OCI-LY7 (cell line): ENCODE measurements at regions not wholly inside any gene's neighbourhood (a gene's known extent, or its start where the extent isn't known, plus 50 kb on each side); places are given as distances from the start of the nearest gene placed in this dataset.

Experiments used
- BruUV-seq: library from RNA; stranded (reverse); fragments of 400-500 nt; replicated peaks from 2 replicates; lab custom pipeline; 2021; lab: Mats Ljungman, UMichigan
- CTCF ChIA-PET: fragments of 300-600 bp; sonication (Branson Sonifier 250); formaldehyde crosslinking; loops from one replicate; lab custom pipeline; 2022; ENCODE audit warnings: antibody characterized with exemption; ENCODE audit not compliant: unreplicated experiment; lab: Charles Lee
- POLR2A ChIA-PET: fragments of 300-600 bp; sonication (Branson Sonifier 250); formaldehyde crosslinking; loops from one replicate; lab custom pipeline; 2022; ENCODE audit warnings: antibody characterized with exemption; lab: Charles Lee
- DNase-seq: peaks from one replicate; pipeline ENCODE4 v3.0.0-alpha.2; 2015; ENCODE audit warnings: low spot score
- H2AFZ ChIP-seq: fragments of 200-600 bp; sonication (generic), shearing (Covaris generic); 2 replicates; pipeline ENCODE4 v1.6.1; 2014; ENCODE audit warnings: mild to moderate bottlenecking, antibody characterized with exemption, low read length, moderate library complexity
- H3K27ac ChIP-seq: fragments of 200-600 bp; sonication (generic); 2 replicates; pipeline ENCODE4 v1.5.1; 2014; ENCODE audit warnings: mixed run types, low read depth, mild to moderate bottlenecking, moderate library complexity, low read length, inconsistent platforms; ENCODE audit not compliant: poor library complexity, severe bottlenecking
- H3K36me3 ChIP-seq: fragments of 200-600 bp; sonication (generic); 2 replicates; pipeline ENCODE4 v1.6.1; 2014; ENCODE audit warnings: mild to moderate bottlenecking, antibody characterized with exemption, low read length, moderate library complexity, mixed read lengths; ENCODE audit not compliant: insufficient read depth
- H3K4me1 ChIP-seq: fragments of 200-600 bp; sonication (generic); 2 replicates; pipeline ENCODE4 v1.5.1; 2014; ENCODE audit warnings: mild to moderate bottlenecking, low read length; ENCODE audit not compliant: insufficient read depth, poor library complexity, severe bottlenecking
- H3K4me2 ChIP-seq: fragments of 200-600 bp; sonication (generic); 2 replicates; pipeline ENCODE4 v1.6.1; 2014; ENCODE audit warnings: mild to moderate bottlenecking, low read length
- H3K4me3 ChIP-seq: fragments of 200-600 bp; sonication (generic); 2 replicates; pipeline ENCODE4 v1.5.1; 2014; ENCODE audit warnings: mild to moderate bottlenecking, low read depth, low read length; ENCODE audit not compliant: poor library complexity, severe bottlenecking
- H3K79me2 ChIP-seq: fragments of 200-600 bp; sonication (generic); 2 replicates; pipeline ENCODE4 v1.6.1; 2016; ENCODE audit warnings: low read depth, mild to moderate bottlenecking, low read length, moderate library complexity, mixed read lengths; ENCODE audit not compliant: insufficient read depth
- H3K9me2 ChIP-seq: fragments of 200-600 bp; sonication (generic); 2 replicates; pipeline ENCODE4 v1.6.1; 2016; ENCODE audit warnings: mild to moderate bottlenecking, low read length, mixed read lengths; ENCODE audit not compliant: insufficient read depth
- H3K9me3 ChIP-seq: fragments of 200-600 bp; sonication (generic); 2 replicates; pipeline ENCODE4 v1.6.1; 2014; ENCODE audit warnings: mild to moderate bottlenecking, mixed run types, low read length, mixed read lengths
- H4K20me1 ChIP-seq: fragments of 200-600 bp; sonication (generic); 2 replicates; pipeline ENCODE4 v1.6.1; 2014; ENCODE audit warnings: mild to moderate bottlenecking, antibody characterized with exemption, low read length, moderate library complexity, mixed read lengths; ENCODE audit not compliant: insufficient read depth
- EZH2phosphoT487 ChIP-seq: fragments of 200-600 bp; sonication (generic); IDR thresholded peaks from 2 replicates; pipeline ENCODE4 v1.6.1; 2018; ENCODE audit warnings: low read depth, borderline replicate concordance, mild to moderate bottlenecking, mixed run types, antibody characterized with exemption, low read length, moderate library complexity, mixed read lengths
- intact Hi-C: fragments of 100-400 bp; cut with micrococcal nuclease; formaldehyde crosslinking; loops from one replicate; pipeline ENCODE4 v1.10.0; 2022; ENCODE audit not compliant: unreplicated experiment
- TF ChIP-seq, protein P1 (sequence below): fragments of 200-600 bp; sonication (generic); conservative IDR thresholded peaks from 2 replicates; pipeline ENCODE4 v1.5.1; 2014; ENCODE audit warnings: mild to moderate bottlenecking, antibody characterized with exemption, low read length, moderate library complexity, mixed read lengths

DNA sequence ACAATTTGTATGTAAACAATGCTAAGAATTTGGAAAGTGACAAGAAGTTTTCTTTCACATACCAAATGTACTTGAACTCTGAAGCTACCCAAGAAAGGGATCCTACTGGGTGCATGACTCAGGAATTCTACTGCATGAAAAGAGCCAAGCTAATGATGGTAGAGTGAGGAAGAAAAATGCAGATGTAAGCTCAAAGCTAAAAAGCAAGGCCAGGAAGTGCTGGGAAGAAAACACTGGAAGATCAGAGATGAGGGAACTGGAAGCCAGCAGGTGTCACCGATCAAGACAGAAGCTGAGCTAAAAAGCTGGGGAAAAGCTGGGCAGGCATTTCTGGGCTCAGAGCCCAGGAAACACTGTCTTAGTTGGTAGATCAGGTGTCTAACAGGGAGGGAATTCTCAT is 449.1 kb downstream of the NKX6-1 start:
- POLR2A ChIA-PET: no interaction called here
- no TSS peak for BruUV-seq
- CTCF ChIA-PET: no interaction called here
- Histone ChIP-seq H2AFZ (no peak overlapping the region), H3K9me2 (no peaks in the 10 kb centered on the region), H3K36me3 (no peaks in the 10 kb centered on the region), H3K4me3 (no peak overlapping the region), H3K27ac (no peak overlapping the region), H3K9me3 (no peaks in the 10 kb centered on the region), H3K4me2 (no peak overlapping the region), H3K79me2 (no peaks in the 10 kb centered on the region), H3K4me1 (no peaks in the 10 kb centered on the region), H4K20me1 (no peaks in the 10 kb centered on the region)
- intact Hi-C loops: no loop called here
- TF ChIP-seq, protein P1, sequence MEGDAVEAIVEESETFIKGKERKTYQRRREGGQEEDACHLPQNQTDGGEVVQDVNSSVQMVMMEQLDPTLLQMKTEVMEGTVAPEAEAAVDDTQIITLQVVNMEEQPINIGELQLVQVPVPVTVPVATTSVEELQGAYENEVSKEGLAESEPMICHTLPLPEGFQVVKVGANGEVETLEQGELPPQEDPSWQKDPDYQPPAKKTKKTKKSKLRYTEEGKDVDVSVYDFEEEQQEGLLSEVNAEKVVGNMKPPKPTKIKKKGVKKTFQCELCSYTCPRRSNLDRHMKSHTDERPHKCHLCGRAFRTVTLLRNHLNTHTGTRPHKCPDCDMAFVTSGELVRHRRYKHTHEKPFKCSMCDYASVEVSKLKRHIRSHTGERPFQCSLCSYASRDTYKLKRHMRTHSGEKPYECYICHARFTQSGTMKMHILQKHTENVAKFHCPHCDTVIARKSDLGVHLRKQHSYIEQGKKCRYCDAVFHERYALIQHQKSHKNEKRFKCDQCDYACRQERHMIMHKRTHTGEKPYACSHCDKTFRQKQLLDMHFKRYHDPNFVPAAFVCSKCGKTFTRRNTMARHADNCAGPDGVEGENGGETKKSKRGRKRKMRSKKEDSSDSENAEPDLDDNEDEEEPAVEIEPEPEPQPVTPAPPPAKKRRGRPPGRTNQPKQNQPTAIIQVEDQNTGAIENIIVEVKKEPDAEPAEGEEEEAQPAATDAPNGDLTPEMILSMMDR: no peak
- no peak for TF ChIP-seq EZH2phosphoT487
- DNase-seq: no peak

DNA sequence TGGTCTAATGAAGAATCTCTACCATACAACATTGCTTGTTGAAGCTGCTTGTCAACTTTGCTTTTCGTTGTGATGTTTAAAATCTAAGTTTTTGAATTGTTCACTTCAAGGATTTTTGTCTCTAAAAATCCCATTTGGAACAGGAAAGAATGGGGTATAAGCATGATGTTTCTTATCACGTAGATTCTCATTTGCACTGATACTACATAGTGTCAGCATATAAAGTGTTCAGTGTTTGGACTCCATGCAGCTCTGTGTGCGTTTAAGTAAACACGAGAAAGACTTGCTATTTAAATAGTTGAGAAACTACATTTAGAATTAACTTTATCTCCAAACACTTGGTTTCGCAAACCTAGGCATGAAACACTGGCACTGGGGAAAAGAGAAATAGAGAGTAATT is 452.5 kb downstream of the NKX6-1 start:
- no peaks in the 10 kb centered on the region for H3K9me2 ChIP-seq
- H3K79me2 ChIP-seq: no peaks in the 10 kb centered on the region
- intact Hi-C loops: no loop called here
- H3K4me3 ChIP-seq: no peak overlapping the region
- H3K27ac ChIP-seq: no peak overlapping the region
- H2AFZ ChIP-seq: no peak overlapping the region
- no peaks in the 10 kb centered on the region for H3K9me3 ChIP-seq
- BruUV-seq: no TSS peak
- no peaks in the 10 kb centered on the region for H3K36me3 ChIP-seq
- no peaks in the 10 kb centered on the region for H4K20me1 ChIP-seq
- no peaks in the 10 kb centered on the region for H3K4me1 ChIP-seq
- no peak for DNase-seq
- TF ChIP-seq, protein P1: no peak
- TF ChIP-seq EZH2phosphoT487: no peak
- no peak overlapping the region for H3K4me2 ChIP-seq
- ChIA-PET POLR2A (no interaction called here), CTCF (no interaction called here)

- Histone ChIP-seq H3K4me1 (no peaks in the 10 kb centered on the region), H2AFZ (no peak overlapping the region), H4K20me1 (no peaks in the 10 kb centered on the region), H3K9me2 (no peaks in the 10 kb centered on the region), H3K4me3 (no peak overlapping the region), H3K27ac (no peak overlapping the region), H3K79me2 (no peaks in the 10 kb centered on the region), H3K4me2 (no peak overlapping the region), H3K9me3 (no peaks in the 10 kb centered on the region), H3K36me3 (no peaks in the 10 kb centered on the region)
- ChIA-PET POLR2A (no interaction called here), CTCF (no interaction called here)
- no TSS peak for BruUV-seq
- no peak for DNase-seq
- intact Hi-C loops: no loop called here
- no peak for TF ChIP-seq EZH2phosphoT487
- TF ChIP-seq, protein P1: no peak
Measured at GRCh38 chr4:84041426-84041825, 457.7 kb downstream of the NKX6-1 start.
